Naive thymus-derived CD8-positive, alpha-beta T cell (primary cell): ENCODE measurements at regions not wholly inside any gene's neighbourhood (a gene's known extent, or its start where the extent isn't known, plus 50 kb on each side); places are given as distances from the start of the nearest gene placed in this dataset.

Source experiments
- ATAC-seq, 2 donors: fragments of 150-1000 bp; cut with Tn5 transposase in 1 of 2; sonication (Bioruptor Pico), chemical (Tn5 transposase) in 1 of 2; 1 replicate in 1 of 2; 2 replicates in 1 of 2; pipeline ENCODE4 v1.10.0; 2021; ENCODE audit warnings: mild to moderate bottlenecking in 2 of 2, moderate library complexity in 2 of 2
- POLR2A ChIA-PET: fragments of 350-600 bp; sonication (Branson Sonifier 250); formaldehyde crosslinking; loops from one replicate; lab custom pipeline; 2021; ENCODE audit warnings: antibody characterized with exemption; lab: Charles Lee
- DNase-seq, 10 donors: peaks; one replicate each; pipeline versions ENCODE4 v3.0.0 to v3.0.0-alpha.2; 2020 to 2022
- H3K27ac Mint-ChIP-seq, 10 donors: one replicate each; pipeline ENCODE4 v1.8.0; 2020 to 2022; ENCODE audit warnings: mild to moderate bottlenecking in 10 of 10, mixed read lengths in 10 of 10, moderate library complexity in 4 of 10, inconsistent platforms in 1 of 10
- H3K27me3 Mint-ChIP-seq, 5 donors: one replicate each; pipeline ENCODE4 v1.8.0; 2021 to 2022; ENCODE audit warnings: mixed read lengths in 5 of 5
- H3K36me3 Mint-ChIP-seq, 3 donors: one replicate each; pipeline ENCODE4 v1.8.0; 2020 to 2022; ENCODE audit warnings: mixed read lengths in 3 of 3, mild to moderate bottlenecking in 2 of 3, inconsistent platforms in 1 of 3
- H3K4me1 Mint-ChIP-seq, 4 donors: one replicate each; pipeline ENCODE4 v1.8.0; 2021 to 2022; ENCODE audit warnings: mixed read lengths in 4 of 4
- H3K4me3 Mint-ChIP-seq, 10 donors: one replicate each; pipeline ENCODE4 v1.8.0; 2020 to 2022; ENCODE audit warnings: mild to moderate bottlenecking in 10 of 10, mixed read lengths in 10 of 10, moderate library complexity in 6 of 10, inconsistent platforms in 1 of 10
- H3K9me3 Mint-ChIP-seq, 9 donors: one replicate each; pipeline ENCODE4 v1.8.0; 2020 to 2022; ENCODE audit warnings: mixed read lengths in 9 of 9, mild to moderate bottlenecking in 3 of 9, inconsistent platforms in 1 of 9, moderate library complexity in 1 of 9

DNA sequence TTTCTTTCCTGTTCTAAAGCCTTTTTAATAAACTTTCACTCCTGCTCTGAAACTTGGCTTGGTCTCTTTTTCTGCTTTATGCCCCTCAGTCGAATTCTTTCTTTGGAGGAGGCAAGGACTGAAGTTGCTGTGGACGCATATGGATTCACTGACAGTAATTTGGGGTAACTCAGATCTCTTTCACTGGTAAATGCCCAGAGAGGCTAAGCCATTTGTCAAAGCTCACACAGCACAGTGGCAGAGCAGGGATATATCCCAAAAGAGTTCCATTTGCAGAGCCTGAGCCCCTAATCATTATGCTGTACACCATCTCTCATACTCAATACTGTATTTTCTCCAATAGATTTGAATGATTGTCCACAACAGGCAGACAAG is 72.3 kb upstream of the GALNT15 start:
- no peak overlapping the region for H3K4me3 Mint-ChIP-seq
- H3K27ac Mint-ChIP-seq, result no peak overlapping the region
- POLR2A ChIA-PET, result no interaction called here
- H3K27me3 Mint-ChIP-seq, result peaks cover 1 to 13% (median 12%) of the 10 kb centered on the region in 5 donors
- ATAC-seq (no peak), DNase-seq (no peak)
- H3K9me3 Mint-ChIP-seq, result peaks cover 0 to 9% (median 0%) of the 10 kb centered on the region in 9 donors
- H3K4me1 Mint-ChIP-seq, result no peaks in the 10 kb centered on the region
- peaks cover 0 to 2% (median 0%) of the 10 kb centered on the region in 3 donors for H3K36me3 Mint-ChIP-seq

- POLR2A ChIA-PET, result no interaction called here
- Mint-ChIP-seq H3K4me3 (no peak overlapping the region), H3K27me3 (peaks cover 4 to 18% (median 12%) of the 10 kb centered on the region in 5 donors), H3K27ac (no peak overlapping the region), H3K9me3 (peaks cover 0 to 15% (median 0%) of the 10 kb centered on the region in 9 donors), H3K4me1 (no peaks in the 10 kb centered on the region), H3K36me3 (peaks cover 0 to 8% (median 0%) of the 10 kb centered on the region in 3 donors)
- no peak for DNase-seq
- ATAC-seq, result no peak
These were observed 71.5 kb upstream of the GALNT15 start for GRCh38 chr3:16102905-16103364.

GRCh38 chr3:16103472-16103871 is 71.0 kb upstream of the GALNT15 start:
- Mint-ChIP-seq H3K4me1 (no peaks in the 10 kb centered on the region), H3K27ac (no peak overlapping the region), H3K4me3 (no peak overlapping the region), H3K36me3 (peaks cover 0 to 8% (median 0%) of the 10 kb centered on the region in 3 donors), H3K27me3 (peaks cover 4 to 18% (median 12%) of the 10 kb centered on the region in 5 donors), H3K9me3 (peaks cover 0 to 15% (median 0%) of the 10 kb centered on the region in 9 donors)
- DNase-seq, result no peak
- POLR2A ChIA-PET, result no interaction called here
- no peak for ATAC-seq

DNA sequence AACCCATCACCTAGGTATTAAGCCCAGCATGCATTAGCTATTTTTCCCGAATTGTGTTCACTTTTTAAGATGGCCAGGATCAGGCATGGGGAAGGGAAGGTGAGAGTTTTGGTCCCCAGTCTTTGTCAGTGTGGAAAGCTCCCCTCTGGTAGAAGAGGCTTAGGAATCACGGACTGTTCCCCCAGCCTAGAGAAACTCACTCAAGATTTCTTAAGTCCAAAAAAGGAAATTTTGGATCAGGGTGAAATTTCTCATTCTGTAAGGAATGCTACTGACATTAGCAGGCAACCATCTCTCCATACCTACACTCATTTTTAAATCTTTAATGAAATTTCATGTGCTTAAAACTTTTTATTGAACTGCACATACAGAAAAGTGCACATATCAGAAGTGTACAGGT is 70.3 kb upstream of the GALNT15 start:
- Mint-ChIP-seq H3K27me3 (peaks cover 4 to 18% (median 12%) of the 10 kb centered on the region in 5 donors), H3K4me3 (no peak overlapping the region), H3K4me1 (no peaks in the 10 kb centered on the region), H3K27ac (no peak overlapping the region), H3K36me3 (peaks cover 0 to 8% (median 0%) of the 10 kb centered on the region in 3 donors), H3K9me3 (peaks cover 0 to 15% (median 0%) of the 10 kb centered on the region in 9 donors)
- POLR2A ChIA-PET, result no interaction called here
- ATAC-seq (no peak), DNase-seq (no peak)

DNA sequence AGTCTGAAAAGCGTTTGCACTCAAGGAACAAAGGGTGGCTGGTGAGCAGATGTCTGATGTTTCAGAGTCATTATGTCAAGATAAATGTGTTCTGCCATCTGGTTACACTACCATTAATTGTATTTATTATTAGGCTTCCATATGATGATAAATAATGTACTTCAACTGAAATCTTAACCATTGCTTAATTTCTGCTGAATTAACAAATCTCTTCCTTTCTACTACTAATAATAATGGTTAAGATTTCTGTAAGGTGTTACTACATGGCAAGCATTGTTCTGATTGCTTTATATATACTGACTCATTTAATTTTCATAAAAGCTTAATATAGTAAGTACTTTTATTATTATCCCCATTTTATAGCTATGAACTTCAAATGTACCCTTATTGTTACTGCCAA is 68.4 kb upstream of the GALNT15 start:
- Mint-ChIP-seq H3K9me3 (peaks cover 0 to 11% (median 0%) of the 10 kb centered on the region in 9 donors), H3K4me1 (no peaks in the 10 kb centered on the region), H3K36me3 (peaks cover 0 to 8% (median 0%) of the 10 kb centered on the region in 3 donors), H3K27me3 (peaks cover 5 to 18% (median 12%) of the 10 kb centered on the region in 5 donors), H3K4me3 (no peak overlapping the region), H3K27ac (no peak overlapping the region)
- POLR2A ChIA-PET, result no interaction called here
- ATAC-seq (no peak), DNase-seq (no peak)

DNA sequence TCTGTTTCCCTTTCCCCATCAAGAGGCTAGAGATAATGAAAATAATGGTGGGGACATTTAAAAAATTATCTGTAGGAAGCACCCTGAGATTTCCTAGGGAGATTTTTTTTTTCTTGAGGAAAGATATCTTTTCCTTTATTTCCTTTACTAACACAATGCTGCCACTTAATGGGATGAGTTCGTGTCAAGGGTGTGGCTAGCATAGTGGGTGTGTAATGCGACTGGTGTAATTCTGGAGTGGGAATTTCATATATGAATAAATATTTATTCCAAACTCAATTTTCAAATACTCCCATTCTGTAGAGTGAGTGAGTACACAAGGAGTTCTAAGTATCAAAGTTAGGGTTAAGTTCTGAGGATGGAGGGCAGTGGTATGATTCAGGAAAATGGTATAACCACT is 66.1 kb upstream of the GALNT15 start:
- no peak for ATAC-seq
- POLR2A ChIA-PET, result no interaction called here
- peaks cover 0 to 12% (median 10%) of the 10 kb centered on the region in 5 donors for H3K27me3 Mint-ChIP-seq

DNA sequence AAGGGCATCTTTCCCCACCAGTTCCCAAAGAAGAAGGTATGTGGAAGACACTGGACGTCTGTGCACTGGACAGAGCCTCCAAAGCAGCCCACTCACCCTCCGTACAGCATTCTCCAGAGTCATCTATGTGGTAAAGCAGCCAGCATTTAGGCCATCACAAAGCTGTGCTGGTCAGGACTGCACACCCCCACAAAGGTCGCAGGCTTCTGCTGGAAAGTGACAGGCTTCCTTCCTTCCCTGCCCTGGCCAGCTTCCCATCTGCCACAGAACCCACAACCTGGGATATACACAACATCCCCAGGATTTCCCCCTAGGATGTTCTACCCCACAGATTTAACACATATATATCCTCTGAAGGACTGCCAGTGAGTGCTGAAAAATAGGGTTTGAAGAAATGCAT is 64.6 kb upstream of the GALNT15 start:
- Mint-ChIP-seq H3K9me3 (peaks cover 0 to 24% (median 7%) of the 10 kb centered on the region in 9 donors), H3K36me3 (peaks cover 0 to 12% (median 0%) of the 10 kb centered on the region in 3 donors), H3K27me3 (peaks cover 0 to 10% (median 6%) of the 10 kb centered on the region in 5 donors), H3K4me1 (no peaks in the 10 kb centered on the region), H3K4me3 (no peak overlapping the region), H3K27ac (no peak overlapping the region)
- POLR2A ChIA-PET, result no interaction called here
- no peak for DNase-seq
- no peak for ATAC-seq

More for the DNA sequence above, 66.1 kb upstream of the GALNT15 start:
- DNase-seq, result no peak
- Mint-ChIP-seq H3K27ac (no peak overlapping the region), H3K9me3 (peaks cover 0 to 20% (median 7%) of the 10 kb centered on the region in 9 donors), H3K4me1 (no peaks in the 10 kb centered on the region), H3K4me3 (no peak overlapping the region), H3K36me3 (peaks cover 0 to 12% (median 0%) of the 10 kb centered on the region in 3 donors)

DNA sequence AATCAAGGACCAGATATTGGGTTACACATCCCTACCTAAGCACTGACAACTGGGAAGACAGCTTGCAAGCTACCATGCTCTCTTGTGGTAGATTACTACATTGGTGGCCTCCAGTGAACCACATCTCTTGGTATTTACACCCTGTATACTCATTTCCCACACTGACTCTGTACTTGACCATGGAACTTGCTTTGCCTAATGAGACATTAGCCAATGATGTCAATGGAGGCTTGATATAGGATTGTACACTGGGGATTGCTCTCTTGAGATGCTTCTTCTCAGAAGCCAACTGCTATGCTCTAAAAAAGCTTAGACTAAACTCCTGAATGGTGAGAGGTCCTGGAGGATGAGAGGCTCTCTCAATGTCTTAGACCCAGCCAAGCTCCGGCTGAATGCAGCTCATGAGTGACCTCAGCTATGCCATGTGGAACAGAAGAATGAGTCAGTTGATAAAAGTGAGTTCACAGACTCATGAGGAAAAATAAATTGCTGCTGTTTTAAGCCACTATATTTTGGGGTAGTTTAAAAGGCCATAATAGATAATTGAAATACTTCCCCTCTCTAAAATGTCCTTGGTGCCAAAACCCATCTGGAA is 61.5 kb upstream of the GALNT15 start:
- Mint-ChIP-seq H3K4me3 (no peak overlapping the region), H3K27me3 (peaks cover 0 to 1% (median 0%) of the 10 kb centered on the region in 5 donors), H3K36me3 (peaks cover 0 to 3% (median 0%) of the 10 kb centered on the region in 3 donors), H3K4me1 (no peaks in the 10 kb centered on the region), H3K27ac (no peak overlapping the region), H3K9me3 (peaks cover 0 to 14% (median 6%) of the 10 kb centered on the region in 9 donors)
- ATAC-seq (no peak), DNase-seq (no peak)
- POLR2A ChIA-PET, result no interaction called here

DNA sequence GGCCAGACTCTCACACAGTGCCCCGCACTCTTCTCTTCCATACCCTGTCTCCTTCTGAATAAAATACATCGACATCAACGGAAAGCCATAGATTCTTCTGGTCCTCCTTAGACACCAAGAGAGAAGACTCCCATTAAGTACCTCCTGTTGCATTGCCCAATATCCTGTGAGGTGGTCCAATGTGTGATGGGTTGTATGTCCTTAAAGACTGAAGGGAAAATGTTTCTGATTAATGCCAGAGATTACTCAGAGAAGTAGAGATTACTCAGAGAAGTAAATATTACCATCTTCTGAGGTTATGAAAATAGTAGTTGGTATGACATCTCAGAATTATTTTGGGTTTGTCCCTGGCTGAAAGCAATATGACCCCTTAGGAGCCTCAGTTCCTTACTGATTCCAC is 60.8 kb upstream of the GALNT15 start:
- H3K27ac Mint-ChIP-seq, result no peak overlapping the region
- ATAC-seq (no peak), DNase-seq (no peak)
- no peaks in the 10 kb centered on the region for H3K4me1 Mint-ChIP-seq
- H3K4me3 Mint-ChIP-seq, result no peak overlapping the region
- peaks cover 0 to 3% (median 0%) of the 10 kb centered on the region in 3 donors for H3K36me3 Mint-ChIP-seq
- POLR2A ChIA-PET, result no interaction called here
- H3K27me3 Mint-ChIP-seq, result peaks cover 0 to 1% (median 0%) of the 10 kb centered on the region in 5 donors
- H3K9me3 Mint-ChIP-seq, result peaks cover 0 to 14% (median 6%) of the 10 kb centered on the region in 9 donors

- DNase-seq, result no peak
- Mint-ChIP-seq H3K4me3 (no peak overlapping the region), H3K9me3 (peaks cover 0 to 14% (median 6%) of the 10 kb centered on the region in 9 donors), H3K27me3 (peaks cover 0 to 3% (median 0%) of the 10 kb centered on the region in 5 donors), H3K27ac (no peak overlapping the region), H3K36me3 (peaks cover 0 to 3% (median 0%) of the 10 kb centered on the region in 3 donors), H3K4me1 (peaks cover 0 to 1% (median 0%) of the 10 kb centered on the region in 4 donors)
- ATAC-seq, result no peak
- POLR2A ChIA-PET, result no interaction called here
These were observed 60.1 kb upstream of the GALNT15 start for GRCh38 chr3:16114429-16114828.

GRCh38 chr3:16114930-16115329 is 59.5 kb upstream of the GALNT15 start:
- H3K4me3 Mint-ChIP-seq, result no peak overlapping the region
- DNase-seq (no peak), ATAC-seq (no peak)
- no peak overlapping the region for H3K27ac Mint-ChIP-seq
- H3K36me3 Mint-ChIP-seq, result peaks cover 0 to 3% (median 0%) of the 10 kb centered on the region in 3 donors
- POLR2A ChIA-PET, result no interaction called here
- peaks cover 0 to 1% (median 0%) of the 10 kb centered on the region in 4 donors for H3K4me1 Mint-ChIP-seq
- H3K9me3 Mint-ChIP-seq, result peaks cover 0 to 14% (median 6%) of the 10 kb centered on the region in 9 donors
- H3K27me3 Mint-ChIP-seq, result peaks cover 0 to 5% (median 0%) of the 10 kb centered on the region in 5 donors

GRCh38 chr3:16118396-16118795 is 56.1 kb upstream of the GALNT15 start:
- ATAC-seq (no peak), DNase-seq (no peak)
- Mint-ChIP-seq H3K4me3 (no peak overlapping the region), H3K36me3 (no peaks in the 10 kb centered on the region), H3K27me3 (peaks cover 0 to 6% (median 0%) of the 10 kb centered on the region in 5 donors), H3K9me3 (peaks cover 0 to 4% (median 0%) of the 10 kb centered on the region in 9 donors), H3K27ac (no peak overlapping the region), H3K4me1 (peaks cover 0 to 1% (median 0%) of the 10 kb centered on the region in 4 donors)
- POLR2A ChIA-PET, result no interaction called here

- Mint-ChIP-seq H3K27me3 (peaks cover 0 to 6% (median 0%) of the 10 kb centered on the region in 5 donors), H3K9me3 (no peaks in the 10 kb centered on the region), H3K36me3 (no peaks in the 10 kb centered on the region), H3K27ac (no peak overlapping the region), H3K4me1 (peaks cover 0 to 1% (median 0%) of the 10 kb centered on the region in 4 donors), H3K4me3 (no peak overlapping the region)
- ATAC-seq (no peak), DNase-seq (no peak)
- POLR2A ChIA-PET, result no interaction called here
These were observed 54.6 kb upstream of the GALNT15 start for GRCh38 chr3:16119887-16120286.
